NOMO-1 (cell line): ENCODE measurements at regions not wholly inside any gene's neighbourhood (a gene's known extent, or its start where the extent isn't known, plus 50 kb on each side); places are given as distances from the start of the nearest gene placed in this dataset.
"Not testable (repeated sequence)": the region's sequence is repeated elsewhere in the genome, so short reads cannot be mapped to it uniquely, and the experiment has no call there.

Source experiments
- DNase-seq, 2 experiments: peaks; one replicate each; lab custom pipeline; 2025; ENCODE audit not compliant: unreplicated experiment in 2 of 2; lab: John Stamatoyannopoulos, UW

DNA sequence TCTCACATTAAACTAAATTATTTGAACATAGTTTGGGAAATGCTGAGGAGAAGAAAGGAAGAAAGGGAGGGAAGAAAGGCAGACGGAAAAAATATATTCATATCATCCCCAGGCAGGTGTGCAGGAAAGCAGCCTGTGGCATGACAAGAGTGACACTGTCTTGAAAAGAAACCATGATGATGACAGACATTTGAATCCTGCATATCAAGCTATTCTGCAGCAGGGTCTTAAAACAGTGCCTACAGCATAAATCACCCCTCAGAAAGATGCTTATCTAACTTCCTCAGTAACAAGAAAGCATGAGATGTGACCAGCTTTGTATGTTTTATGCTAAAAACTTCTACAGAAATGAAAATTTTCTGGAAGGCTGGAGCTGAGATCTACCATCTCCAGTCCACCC lies 144.5 kb upstream of the GRM7 start:
- no peak for DNase-seq

- no peak for DNase-seq
Measured at GRCh38 chr3:6717026-6717943, 143.6 kb upstream of the GRM7 start.

DNA sequence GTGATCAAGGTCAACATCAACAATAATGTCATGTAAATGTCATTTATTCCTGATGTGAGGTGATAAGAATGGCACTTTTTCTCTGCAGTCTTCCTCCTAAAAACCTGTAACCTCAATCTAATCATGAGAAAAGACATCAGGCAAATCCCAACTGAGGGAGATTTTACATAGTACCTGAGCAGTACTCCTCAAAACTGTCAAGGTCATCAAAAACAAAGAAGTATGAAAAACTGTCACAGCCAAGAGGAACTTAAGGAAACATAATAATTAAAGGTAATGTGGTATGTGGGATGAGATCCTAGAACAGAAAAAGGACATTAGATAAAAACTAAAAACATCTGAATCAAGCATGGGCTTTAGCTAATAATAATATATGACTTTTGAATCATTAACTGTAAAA lies 140.9 kb upstream of the GRM7 start:
- DNase-seq, result no peak

DNA sequence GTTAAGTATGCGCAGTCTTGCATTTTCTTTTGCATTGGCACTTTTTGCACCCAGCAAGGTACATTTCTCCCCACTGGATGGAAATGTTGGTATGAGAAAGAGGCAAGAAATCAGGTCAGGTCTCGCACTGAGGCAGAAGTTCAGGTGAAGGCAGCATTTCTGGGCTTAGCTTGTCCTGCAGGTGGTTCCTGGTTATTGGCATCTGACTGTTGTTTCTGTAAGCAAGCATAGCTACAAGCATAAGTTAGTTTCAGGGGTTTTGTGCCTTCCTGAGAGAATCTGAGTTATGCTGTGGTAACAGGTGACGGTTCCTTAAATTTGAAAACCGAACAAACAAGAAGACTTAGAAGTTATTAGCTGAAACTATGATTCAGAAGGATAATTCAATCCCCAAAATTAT lies 139.4 kb upstream of the GRM7 start:
- no peak for DNase-seq

- DNase-seq, result no peak
Measured at GRCh38 chr3:6723205-6723604, 137.7 kb upstream of the GRM7 start.

- DNase-seq, result no peak
Measured at GRCh38 chr3:6726811-6727210, 134.1 kb upstream of the GRM7 start.

DNA sequence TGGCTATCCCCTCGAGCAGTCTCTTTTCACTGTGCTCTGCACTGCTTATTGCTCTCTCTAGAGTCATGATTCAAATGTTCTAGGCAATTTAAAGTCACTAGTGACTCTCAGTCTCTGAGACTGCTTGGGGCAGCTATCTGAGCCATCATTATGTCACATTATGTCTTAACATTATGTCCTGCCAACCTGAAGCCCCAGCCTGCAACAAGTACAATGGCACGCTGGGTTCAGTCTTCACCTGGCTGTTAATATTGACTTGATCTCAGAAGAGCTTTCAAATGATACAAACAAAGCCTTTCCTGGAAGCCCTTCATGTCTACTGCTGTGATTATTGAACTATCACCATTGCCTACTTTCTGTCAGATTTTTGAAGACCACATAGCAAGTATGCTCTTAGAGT lies 128.1 kb upstream of the GRM7 start:
- DNase-seq, result no peak

DNA sequence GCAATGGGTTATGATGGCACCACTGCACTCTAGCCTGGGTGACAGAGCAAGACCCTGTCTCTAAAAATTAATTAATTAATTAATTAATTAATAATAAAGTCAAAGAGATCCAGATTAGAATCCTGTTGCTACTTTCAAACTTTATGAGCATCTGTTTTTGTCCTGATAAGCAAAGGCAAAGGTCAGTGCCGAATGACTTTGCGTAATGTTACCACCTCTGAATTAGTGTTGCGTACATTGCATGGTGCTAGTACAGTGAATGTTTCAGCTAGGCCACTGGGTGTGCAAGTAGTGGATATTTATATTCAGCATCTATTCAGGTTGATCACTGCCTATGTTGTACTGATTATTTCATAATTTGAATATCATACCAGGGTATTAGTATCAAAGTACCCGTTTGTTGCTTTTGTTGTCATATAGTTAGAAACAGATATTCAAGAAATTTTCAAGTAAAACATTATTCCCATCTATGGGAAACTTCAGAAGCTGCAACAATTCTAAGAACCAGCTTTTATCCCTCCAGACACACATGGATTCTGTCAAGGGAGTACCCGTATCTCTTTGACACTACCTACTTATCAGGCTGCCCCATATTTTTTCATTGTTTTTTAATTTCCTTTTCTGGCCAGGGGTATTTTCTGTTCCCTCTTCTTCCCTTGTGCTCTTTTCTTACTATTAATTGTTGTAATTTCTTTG lies 127.1 kb upstream of the GRM7 start:
- no peak for DNase-seq

GRCh38 chr3:6734395-6734746 lies 126.5 kb upstream of the GRM7 start:
- no peak for DNase-seq

DNA sequence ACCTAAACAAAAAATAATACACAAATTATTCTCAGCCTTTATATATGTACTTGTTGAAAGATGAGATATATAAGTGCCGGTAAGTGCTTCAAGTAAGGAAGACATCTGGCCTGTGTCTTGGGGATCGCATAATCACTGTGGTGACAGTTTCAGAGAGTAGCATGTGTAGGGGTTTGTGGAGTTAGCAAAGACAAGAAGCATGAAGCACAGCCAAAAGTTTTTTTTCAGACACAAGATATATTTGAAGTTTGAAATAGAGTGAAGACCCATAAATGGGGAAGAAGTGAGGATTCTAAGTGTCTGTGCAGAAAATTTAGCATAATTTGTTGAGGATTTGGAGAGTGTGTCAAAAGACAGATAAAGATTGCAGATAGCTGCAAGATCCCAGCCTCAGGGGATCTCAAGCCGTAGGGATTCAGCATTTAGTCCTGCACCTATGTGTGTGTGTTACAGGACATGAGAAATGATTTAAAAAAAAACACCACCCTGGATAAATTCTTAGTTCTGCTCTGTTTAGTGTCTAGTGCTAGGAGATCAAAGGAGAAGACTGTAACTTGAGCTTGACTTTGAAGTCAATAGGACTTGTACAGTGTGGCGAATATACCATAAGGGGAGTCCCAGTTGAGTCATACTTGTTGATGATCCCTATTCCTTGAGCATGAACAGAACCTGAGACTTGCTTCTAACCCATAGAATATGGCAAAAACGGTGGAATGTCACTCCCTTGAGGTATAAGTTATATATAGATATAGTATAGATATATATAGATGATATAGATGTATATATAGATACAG lies 123.9 kb upstream of the GRM7 start:
- no peak for DNase-seq

DNA sequence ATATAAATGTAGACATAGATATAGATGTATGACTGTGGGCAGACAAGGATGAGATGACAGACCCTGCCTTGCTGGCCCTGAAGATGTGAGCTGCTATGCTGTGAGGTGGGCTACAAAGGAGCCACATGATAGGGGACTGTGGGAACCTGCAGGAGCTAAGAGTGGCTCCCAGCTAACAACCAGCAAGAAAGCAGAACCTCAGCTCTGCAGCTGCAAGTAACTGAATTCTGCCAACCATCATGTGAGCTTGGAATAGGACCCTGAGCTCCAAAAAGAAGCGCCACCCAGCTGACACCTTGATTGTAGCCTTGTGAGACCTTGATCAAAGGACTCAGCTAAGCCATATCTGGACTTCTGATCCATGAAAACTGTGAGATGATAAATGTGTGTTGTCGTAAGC lies 123.3 kb upstream of the GRM7 start:
- no peak for DNase-seq

DNA sequence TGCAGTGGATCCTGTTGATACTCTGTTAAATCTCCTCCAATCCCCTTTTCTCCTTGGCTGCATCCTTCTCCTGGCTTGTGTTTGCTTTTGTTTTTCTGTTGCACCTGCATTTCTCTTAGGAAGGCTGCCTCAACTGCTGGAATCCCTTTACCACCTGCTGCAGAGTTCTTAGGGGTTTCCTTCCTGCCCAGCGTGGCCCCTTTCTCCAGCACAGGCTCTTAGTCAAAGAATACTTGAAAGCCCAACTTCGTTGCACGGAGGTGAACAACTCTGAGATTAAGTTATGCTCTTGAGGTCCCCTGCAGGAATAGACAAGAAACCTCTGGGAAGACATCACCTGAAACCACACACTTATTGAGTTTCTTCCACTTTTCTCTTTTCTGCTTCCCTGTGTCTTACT lies 121.6 kb upstream of the GRM7 start:
- no peak for DNase-seq

- no peak for DNase-seq
Measured at GRCh38 chr3:6743067-6743720, 117.7 kb upstream of the GRM7 start.

DNA sequence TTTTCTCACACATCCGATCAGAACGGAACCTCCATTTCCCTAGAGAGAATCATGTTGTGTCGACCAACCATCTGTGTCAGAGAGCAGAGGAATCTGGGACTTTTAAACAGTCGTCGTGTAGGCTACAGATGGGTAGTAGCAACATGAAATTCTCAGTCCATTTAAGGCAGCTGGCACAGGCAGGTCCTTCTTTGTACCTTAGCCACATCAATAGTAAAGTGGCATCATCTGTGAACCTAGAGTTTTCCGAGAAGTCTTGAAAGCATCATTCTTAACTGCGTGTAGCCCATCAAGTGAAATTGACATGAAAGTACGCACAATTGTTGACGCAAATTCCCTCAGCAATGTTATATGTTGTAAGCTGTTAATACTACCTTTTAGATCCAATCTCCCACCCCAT lies 114.5 kb upstream of the GRM7 start:
- no peak for DNase-seq

GRCh38 chr3:6747017-6747416 lies 113.9 kb upstream of the GRM7 start:
- no peak for DNase-seq

DNA sequence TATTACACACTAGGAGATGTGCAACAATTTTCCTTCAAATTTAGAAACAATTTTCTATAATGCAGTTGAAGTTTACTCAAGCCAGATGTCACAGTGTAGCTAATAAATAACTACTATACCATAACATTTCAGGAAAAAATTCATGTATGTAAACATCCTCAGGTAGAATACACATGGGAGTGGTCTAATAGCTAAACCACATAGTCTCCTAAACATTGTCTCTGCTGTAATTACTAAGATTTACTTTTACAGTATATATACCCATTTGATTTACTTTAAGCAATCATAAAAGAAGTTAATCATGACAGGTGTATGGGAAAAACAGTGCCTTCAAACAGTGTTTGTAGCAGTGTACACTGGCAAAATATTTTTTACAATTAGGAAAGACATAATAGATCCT lies 110.1 kb upstream of the GRM7 start:
- DNase-seq, result no peak

- no peak for DNase-seq
Measured at GRCh38 chr3:6753536-6753935, 107.4 kb upstream of the GRM7 start.

- DNase-seq, result not testable (repeated sequence)
Measured at GRCh38 chr3:6769532-6770396, 91.2 kb upstream of the GRM7 start.

DNA sequence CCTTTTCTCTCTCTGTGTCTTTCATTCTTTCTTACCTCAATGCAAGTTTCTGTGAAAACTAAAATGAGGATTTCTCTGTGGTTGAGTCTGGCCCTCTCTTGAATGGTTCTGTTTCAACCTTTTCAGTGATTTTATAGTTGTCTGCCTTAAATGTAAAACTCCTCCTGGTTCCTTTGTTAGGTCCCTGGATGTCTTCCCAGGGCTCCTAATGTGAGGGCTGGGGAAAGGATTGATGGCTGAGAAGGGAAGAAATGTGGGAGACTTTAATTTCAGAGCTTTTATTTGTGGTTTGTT lies 90.6 kb upstream of the GRM7 start:
- DNase-seq, result no peak

DNA sequence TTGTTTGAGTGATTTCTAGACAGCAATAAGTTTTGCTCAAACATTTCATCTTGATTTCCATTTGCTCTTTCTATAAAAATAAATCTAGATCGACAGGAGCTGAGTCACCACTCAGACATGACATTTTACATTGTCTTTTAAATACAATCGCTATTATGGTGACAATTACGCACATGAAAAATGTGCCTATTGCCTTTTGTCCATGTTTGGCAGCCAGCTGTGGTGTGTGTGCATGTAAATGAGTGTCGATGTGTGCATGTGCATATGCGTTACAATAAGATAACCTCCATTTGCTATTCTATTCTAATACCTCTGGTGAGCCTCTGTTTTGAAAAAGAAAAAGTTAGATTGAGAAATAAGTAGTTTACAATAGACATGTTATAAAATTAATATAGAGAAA lies 89.7 kb upstream of the GRM7 start:
- no peak for DNase-seq
